CD4-positive, alpha-beta T cell treated with Interleukin-4 for 1 hour (primary cell): ENCODE measurements at regions not wholly inside any gene's neighbourhood (a gene's known extent, or its start where the extent isn't known, plus 50 kb on each side); places are given as distances from the start of the nearest gene placed in this dataset.
"Not testable (repeated sequence)": the region's sequence is repeated elsewhere in the genome, so short reads cannot be mapped to it uniquely, and the experiment has no call there.

ENCODE experiments used
- DNase-seq, 2 donors: peaks; one replicate each; pipeline ENCODE4 v3.0.0-alpha.2; 2020 to 2022

DNA sequence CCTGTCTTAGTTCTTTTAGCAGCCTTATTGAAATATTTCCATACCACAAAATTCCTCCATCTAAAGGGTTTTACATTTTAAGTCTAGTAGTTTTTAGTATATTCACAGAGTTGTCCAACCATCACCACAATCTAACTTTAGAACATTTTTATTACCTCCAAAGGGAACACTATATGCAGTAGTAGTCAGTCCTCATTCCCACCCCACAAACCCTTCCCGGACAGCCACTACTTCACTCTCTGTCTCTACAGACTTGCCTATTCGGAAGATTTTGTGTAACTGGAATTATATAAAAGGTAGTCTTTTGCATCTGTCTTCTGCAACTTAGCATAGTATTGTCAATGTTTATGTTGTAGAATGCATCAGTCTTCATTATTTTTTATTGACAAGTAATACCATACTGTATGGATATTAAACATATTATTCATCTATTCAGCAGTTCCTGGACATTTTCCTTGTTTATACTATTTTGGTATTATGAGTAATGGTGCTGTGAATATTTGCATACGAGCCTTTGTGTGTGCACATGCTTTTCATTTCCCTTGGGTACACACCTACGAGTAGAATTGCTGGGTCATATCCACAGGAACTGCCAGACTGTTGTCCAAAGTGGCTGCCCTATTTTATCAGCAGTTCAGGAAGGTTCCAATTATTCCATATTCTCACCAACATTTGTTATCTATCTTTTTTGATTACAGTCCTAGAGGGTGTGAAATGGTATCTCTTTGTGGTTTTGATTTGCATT lies 60.9 kb upstream of the LANCL2 start:
- DNase-seq, result no peak

- DNase-seq, result no peak
Observed at GRCh38 chr7:55305135-55305534, 60.0 kb upstream of the LANCL2 start.

DNA sequence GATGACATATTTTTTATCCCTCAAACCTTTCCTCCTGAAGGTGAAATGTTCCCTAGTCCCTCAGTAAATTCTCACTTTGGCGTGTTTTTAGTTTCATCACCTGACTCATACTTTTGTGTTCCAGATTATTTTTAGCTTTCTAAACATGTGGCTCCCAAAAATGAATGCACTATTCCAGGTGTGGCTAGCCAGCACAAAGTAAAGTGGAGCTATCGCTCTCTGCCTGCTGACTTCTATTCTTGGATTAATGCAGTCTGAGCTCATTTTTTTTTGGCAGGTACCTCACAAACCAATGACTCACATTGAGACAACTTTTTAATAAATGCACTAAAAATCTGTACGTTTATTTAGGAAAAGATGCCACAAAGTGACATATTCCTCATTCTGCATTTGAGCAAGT lies 58.8 kb upstream of the LANCL2 start:
- DNase-seq, result no peak

DNA sequence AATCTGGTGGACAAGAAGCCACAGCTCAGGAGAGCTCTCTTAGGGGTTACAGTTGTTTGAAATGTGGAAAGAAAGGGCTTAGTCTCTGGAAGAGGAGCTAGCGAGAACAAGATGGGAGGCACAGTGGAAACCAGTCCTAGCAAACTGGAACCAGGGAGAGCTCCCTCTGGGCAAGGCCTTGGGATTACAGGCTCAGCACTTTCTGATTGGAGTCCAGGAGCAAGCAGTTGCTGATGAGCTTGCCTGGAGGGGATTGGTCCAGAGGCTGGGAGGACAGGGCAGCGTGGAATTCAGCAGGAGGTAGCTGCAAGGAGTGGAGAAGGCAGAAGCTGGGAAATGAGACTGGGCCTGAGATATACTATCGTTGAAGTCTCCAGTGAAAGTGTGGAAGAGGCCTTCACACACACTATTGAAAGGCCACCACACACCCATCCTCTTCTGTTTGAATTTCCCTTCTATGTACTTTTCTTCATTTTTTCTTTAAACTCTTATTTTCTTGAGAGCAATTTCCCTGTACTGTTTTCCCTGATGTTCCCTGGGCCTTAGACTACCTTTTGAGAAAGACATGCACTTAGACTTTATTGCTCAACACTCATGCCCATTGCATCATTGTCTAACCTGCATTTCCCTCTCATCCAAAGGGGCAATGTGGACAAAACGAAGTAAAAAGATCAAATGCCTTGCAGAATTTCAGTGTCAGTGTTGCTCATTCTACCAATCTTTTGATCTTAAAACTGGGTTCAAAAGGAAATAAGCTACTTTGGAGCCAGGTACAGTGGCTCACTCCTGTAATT lies 57.8 kb upstream of the LANCL2 start:
- DNase-seq, result no peak

DNA sequence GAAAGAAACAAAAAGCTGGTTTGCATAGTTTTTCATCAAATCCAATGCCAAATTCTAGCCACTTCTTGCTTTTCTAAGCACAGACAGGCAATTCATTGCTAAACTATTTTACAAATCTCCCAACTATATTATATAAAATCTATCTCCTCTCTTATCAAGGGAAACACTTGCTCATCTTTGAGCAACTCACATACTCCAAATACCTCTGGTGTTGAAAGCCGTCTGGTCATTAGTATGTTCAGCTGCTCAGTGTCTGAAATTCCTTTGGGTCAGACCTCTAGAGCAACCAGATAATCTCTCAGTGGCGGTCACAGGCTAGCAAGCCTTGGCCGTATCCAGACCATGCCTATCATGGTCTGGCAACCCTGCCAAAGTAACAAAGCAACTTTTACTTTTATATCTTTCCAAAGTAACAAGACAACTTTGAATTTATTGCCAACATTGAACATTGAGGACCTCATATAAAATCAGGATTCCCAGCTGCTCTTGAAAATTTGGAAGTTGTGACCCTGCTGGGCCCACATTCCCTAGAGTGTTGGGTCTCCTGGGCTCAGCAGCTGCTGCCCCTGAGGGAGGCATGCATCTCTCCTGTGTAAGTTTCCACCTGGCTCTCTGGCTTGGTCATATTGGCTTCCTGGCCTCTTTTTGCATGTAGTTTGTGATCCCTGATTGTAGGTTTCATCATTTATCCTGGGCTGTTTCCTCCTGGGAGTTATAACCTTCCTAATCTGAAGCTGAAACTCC lies 56.8 kb upstream of the LANCL2 start:
- DNase-seq, result no peak

- DNase-seq, result peak; percentile 68 to 70
Observed at GRCh38 chr7:55309040-55309991, 55.8 kb upstream of the LANCL2 start.

- DNase-seq, result no peak
Observed at GRCh38 chr7:55310287-55311025, 54.7 kb upstream of the LANCL2 start.

GRCh38 chr7:55311892-55312291 lies 53.2 kb upstream of the LANCL2 start:
- DNase-seq, result not testable (repeated sequence)

- not testable (repeated sequence) for DNase-seq
Observed at GRCh38 chr7:55313671-55314070, 51.5 kb upstream of the LANCL2 start.

GRCh38 chr7:55314967-55315366 lies 50.2 kb upstream of the LANCL2 start:
- DNase-seq, result no peak
